ENCODE measurements at regions not wholly inside any gene's neighbourhood (a gene's known extent, or its start where the extent isn't known, plus 50 kb on each side); places are given as distances from the start of the nearest gene placed in this dataset.
A peak's percentile ranks its signal among the peaks of the same experiment; 100 is the strongest.

DNA sequence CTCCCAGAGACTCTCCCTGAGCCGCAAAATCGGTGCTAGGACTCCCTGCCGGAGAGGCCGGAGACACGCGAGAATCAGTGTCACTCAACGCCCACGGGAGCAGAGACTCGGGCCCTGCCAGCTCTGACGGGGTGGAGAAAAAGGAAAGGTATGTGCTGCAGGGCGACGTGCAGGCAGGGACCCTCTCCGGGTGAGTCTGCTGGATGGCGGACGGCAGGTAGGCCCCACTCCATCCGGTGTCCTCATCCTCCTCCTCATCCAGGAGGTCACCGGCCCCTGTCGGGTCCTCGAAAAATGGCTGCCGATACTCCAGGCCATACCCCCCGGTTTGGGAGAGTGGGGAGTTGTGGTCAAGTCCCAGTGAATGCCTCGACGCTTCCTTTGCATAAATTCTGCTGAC lies 110.7 kb downstream of the PMAIP1 start:
- Histone ChIP-seq H3K27ac (no peak overlapping the region), H3K36me3 (no peaks in the 10 kb centered on the region), H3K9me3 (no peaks in the 10 kb centered on the region), H3K4me1 (no peaks in the 10 kb centered on the region), H3K4me3 (no peak overlapping the region), H3K27me3 (no peaks in the 10 kb centered on the region)
- DNase-seq: no peak
- intact Hi-C loops (cut with DNase I; ENCODE audit: low total_unique reads): no loop called here
- in situ Hi-C loops (cut with MboI; ENCODE audit: low pct_ligation_motif_present in 1 of 4, low pct_unique_long_range_greater_than_20kb in 1 of 4, low sequenced_read_pairs in 3 of 4): no loop called here
- 91 to 100% methylated on average over 2 to 23 of the region's 23 CpGs for WGBS, 2 donors (ENCODE audit: low coverage in 1 of 2)
- TF ChIP-seq POLR2AphosphoS5 (IDR thresholded peaks at IDR 0.05): no peak
- no peak for TF ChIP-seq POLR2A (IDR thresholded peaks at IDR 0.05)
- TF ChIP-seq, protein P1, sequence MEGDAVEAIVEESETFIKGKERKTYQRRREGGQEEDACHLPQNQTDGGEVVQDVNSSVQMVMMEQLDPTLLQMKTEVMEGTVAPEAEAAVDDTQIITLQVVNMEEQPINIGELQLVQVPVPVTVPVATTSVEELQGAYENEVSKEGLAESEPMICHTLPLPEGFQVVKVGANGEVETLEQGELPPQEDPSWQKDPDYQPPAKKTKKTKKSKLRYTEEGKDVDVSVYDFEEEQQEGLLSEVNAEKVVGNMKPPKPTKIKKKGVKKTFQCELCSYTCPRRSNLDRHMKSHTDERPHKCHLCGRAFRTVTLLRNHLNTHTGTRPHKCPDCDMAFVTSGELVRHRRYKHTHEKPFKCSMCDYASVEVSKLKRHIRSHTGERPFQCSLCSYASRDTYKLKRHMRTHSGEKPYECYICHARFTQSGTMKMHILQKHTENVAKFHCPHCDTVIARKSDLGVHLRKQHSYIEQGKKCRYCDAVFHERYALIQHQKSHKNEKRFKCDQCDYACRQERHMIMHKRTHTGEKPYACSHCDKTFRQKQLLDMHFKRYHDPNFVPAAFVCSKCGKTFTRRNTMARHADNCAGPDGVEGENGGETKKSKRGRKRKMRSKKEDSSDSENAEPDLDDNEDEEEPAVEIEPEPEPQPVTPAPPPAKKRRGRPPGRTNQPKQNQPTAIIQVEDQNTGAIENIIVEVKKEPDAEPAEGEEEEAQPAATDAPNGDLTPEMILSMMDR (IDR thresholded peaks at IDR 0.05): no peak
- TF ChIP-seq EP300 (IDR thresholded peaks at IDR 0.05; ENCODE audit: low read depth): no peak

DNA sequence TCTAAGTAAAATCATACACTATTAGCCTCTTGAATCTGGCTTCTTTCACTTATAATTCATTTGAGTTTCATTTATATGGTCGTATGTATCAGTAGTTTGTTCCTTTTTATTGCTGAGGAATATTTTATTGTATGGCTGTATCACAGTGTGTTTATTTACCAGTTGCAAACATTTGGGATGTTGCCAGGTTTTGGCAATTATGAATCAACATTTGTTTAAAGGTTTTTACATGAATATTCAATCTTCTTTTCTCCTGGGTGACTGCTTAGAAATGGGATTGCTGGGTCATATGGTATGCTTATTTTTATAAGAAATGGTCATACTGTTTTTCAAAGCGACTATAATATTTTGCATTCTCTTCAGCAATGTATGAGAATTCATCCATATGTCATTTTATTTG lies 107.9 kb downstream of the PMAIP1 start:
- Histone ChIP-seq H3K27me3 (no peaks in the 10 kb centered on the region), H3K9me3 (no peaks in the 10 kb centered on the region), H3K4me3 (no peak overlapping the region), H3K36me3 (no peaks in the 10 kb centered on the region), H3K4me1 (no peaks in the 10 kb centered on the region), H3K27ac (no peak overlapping the region)
- no peak for DNase-seq
- TF ChIP-seq POLR2A (IDR thresholded peaks at IDR 0.05) (no peak), POLR2AphosphoS5 (IDR thresholded peaks at IDR 0.05) (no peak), EP300 (IDR thresholded peaks at IDR 0.05; ENCODE audit: low read depth) (no peak)
- TF ChIP-seq, protein P1 (IDR thresholded peaks at IDR 0.05): no peak
- WGBS, 2 donors (ENCODE audit: low coverage in 1 of 2): 33 to 44% methylated on average over 2 of the region's 2 CpGs
- intact Hi-C loops (cut with DNase I; ENCODE audit: low total_unique reads): no loop called here
- in situ Hi-C loops (cut with MboI; ENCODE audit: low pct_ligation_motif_present in 1 of 4, low pct_unique_long_range_greater_than_20kb in 1 of 4, low sequenced_read_pairs in 3 of 4): no loop called here

GRCh38 chr18:60003610-60004185 lies 103.9 kb downstream of the PMAIP1 start:
- H3K4me1 ChIP-seq: no peaks in the 10 kb centered on the region

DNA sequence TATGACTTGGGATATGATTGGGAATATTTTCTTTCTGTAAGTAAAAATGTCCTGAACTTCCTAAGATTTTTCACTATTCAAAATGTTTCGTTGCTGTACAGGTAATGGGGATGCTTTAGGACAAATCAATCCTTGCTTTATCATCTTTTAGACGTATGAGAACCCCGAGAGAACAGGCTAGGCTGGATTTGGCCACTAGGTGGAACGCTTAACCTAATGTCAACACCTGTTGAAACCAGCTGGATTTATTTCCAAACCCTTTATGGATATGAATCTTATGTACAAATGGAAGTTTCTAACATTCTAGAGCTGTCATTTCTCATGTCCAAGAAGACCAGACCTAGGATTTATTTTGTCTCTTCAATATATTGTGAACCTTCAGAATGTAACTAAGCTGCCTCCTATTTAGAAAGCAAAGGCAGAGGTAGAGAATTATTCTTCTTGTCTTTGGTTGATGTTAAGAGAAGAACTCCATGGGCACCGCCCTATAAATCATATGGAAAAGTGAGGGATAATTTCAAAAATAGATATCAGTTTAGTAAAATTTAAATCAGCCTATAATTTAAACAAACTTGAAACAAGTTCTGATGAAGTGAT lies 96.7 kb downstream of the PMAIP1 start:
- 8 to 19% methylated on average over 5 of the region's 5 CpGs for WGBS, 2 donors (ENCODE audit: low coverage in 1 of 2)
- TF ChIP-seq, protein P1 (IDR thresholded peaks at IDR 0.05): peak; percentile 43 to 56 (median 50)
- no peak for TF ChIP-seq EP300 (IDR thresholded peaks at IDR 0.05; ENCODE audit: low read depth)
- no peaks in the 10 kb centered on the region for H3K27me3 ChIP-seq
- no peaks in the 10 kb centered on the region for H3K36me3 ChIP-seq
- intact Hi-C loops (cut with DNase I; ENCODE audit: low total_unique reads): loop anchor here (10.0 kb wide), 1 partner anchor 548 kb away; no protein-coding TSS in a partner anchor
- H3K4me1 ChIP-seq: no peaks in the 10 kb centered on the region
- in situ Hi-C loops (cut with MboI; ENCODE audit: low pct_ligation_motif_present in 1 of 4, low pct_unique_long_range_greater_than_20kb in 1 of 4, low sequenced_read_pairs in 3 of 4): loop anchor here in 3 of 4 donors (25.0 kb wide), 2 partner anchors 159 to 541 kb away; no protein-coding TSS in a partner anchor
- no peak overlapping the region for H3K4me3 ChIP-seq
- H3K9me3 ChIP-seq: no peaks in the 10 kb centered on the region
- no peak overlapping the region for H3K27ac ChIP-seq
- DNase-seq: peak; percentile 21

More at GRCh38 chr18:60003610-60004185, 103.9 kb downstream of the PMAIP1 start:
- intact Hi-C loops (cut with DNase I; ENCODE audit: low total_unique reads): no loop called here
- Histone ChIP-seq H3K27ac (no peak overlapping the region), H3K9me3 (no peaks in the 10 kb centered on the region), H3K4me3 (no peak overlapping the region), H3K36me3 (no peaks in the 10 kb centered on the region), H3K27me3 (no peaks in the 10 kb centered on the region)
- no peak for DNase-seq
- in situ Hi-C loops (cut with MboI; ENCODE audit: low pct_ligation_motif_present in 1 of 4, low pct_unique_long_range_greater_than_20kb in 1 of 4, low sequenced_read_pairs in 3 of 4): no loop called here
- TF ChIP-seq POLR2A (IDR thresholded peaks at IDR 0.05): no peak
- no peak for TF ChIP-seq POLR2AphosphoS5 (IDR thresholded peaks at IDR 0.05)
- TF ChIP-seq, protein P1 (IDR thresholded peaks at IDR 0.05): no peak
- 93% methylated on average over 16 of the region's 16 CpGs; no CpG with 5 or more reads in 1 of the 2 donors for WGBS, 2 donors (ENCODE audit: low coverage in 1 of 2)
